ENCODE measurements at regions not wholly inside any gene's neighbourhood (a gene's known extent, or its start where the extent isn't known, plus 50 kb on each side); places are given as distances from the start of the nearest gene placed in this dataset.
"Not testable (repeated sequence)": the region's sequence is repeated elsewhere in the genome, so short reads cannot be mapped to it uniquely, and the experiment has no call there.

DNA sequence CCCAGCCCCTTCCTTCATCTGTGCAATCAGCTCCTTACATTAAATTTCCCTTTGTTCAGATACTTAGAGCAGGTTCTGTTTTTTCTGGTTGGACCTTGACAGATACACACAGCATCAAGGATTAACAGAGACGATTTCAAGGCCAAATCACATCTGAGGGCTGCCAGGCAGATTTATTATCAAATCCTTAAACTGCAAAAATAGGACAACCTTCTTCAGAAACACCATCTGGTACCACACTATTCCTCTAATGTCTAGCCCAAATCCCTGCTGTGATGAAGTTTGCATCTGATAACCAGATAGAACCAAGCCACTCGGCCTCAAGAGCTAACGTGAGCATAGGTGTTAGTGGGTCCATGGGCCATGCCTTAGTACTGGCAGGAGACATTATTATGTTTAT, 250.7 kb upstream of the PROK2 start:
- DNase-seq, result no peak

DNA sequence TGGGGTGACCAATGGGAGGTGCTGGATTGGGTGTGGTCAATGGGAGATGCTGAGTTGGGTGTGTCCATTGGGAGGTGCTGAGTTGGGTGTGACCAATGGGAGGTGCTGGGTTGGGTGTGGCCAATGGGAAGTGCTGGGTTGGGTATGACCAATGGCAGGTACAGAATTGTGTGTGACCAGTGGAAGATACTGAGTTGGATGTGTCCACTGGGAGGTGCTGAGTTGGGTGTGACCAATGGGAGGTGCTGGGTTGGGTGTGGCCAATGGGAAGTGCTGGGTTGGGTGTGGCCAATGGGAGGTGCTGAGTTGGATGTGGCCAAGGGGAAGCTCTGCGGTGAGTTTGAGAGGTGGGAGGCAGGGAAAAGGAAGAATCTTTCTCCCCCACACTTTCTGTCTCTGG, 250.0 kb upstream of the PROK2 start:
- no peak for DNase-seq

DNA sequence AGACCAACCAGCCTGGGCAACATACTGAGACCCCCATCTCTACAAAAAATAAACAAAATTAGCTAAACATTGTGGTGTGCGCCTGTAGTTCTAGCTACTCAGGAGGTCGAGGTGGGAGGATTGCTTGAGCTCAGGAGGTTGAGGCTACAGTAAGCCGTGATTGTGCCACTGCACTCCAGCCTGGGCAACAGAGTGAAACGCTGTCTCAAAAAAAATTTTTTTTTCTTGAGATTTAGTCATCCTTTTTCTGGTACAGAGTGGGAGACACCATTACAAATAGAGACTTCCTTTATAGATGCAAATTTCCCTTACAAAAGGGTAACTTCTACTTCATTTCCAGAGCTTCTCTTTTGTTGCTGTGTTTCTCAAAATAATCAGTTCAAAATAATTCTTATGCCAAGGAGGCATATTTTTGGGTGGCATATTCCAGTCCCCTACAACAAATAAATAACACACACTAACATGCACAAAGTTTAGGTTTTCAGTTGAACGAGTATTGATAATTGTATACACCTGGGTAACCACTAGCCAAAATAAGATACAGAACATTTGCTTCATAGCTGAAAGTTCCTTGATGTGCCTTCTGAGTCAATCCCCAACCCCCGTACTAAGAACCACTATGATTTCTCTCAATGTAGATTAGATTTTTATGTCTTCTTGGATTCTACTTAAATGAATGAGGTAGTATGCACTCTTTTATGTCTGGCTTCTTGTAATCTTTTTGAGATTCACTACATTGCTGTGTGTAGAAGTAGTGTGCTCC, 248.9 kb upstream of the PROK2 start:
- no peak for DNase-seq

DNA sequence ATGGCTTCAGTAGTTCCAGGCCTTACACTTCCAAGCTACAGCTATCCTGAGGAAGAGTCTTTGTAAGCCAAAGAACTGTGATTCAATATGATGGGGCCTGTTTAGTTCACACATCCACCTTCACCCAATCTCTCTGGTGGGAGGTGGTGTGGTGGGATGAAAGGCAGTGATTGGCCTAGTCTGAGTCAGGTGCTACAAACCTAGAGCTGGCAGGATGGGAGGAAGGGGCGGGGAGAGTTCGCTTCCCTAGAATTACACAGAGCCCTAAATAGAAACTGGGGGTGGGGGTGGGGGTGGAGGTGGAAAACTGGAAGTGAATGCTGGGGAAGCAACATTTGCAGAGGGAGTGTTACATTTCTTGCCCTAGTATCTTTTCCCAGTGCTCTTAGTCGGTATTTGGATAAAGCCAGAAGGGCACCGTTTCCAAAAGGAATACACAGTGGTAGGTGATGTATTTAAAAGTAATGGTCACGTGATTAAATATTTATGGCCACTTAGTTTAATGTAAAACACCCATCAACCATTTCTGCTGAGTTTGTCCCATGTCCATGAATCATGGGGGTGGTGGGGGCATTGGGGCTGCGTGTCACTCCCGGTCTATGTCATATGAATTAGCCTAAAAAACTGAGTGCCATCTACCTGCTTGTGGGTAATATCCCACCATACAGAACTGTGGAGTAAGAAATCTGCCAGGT, 247.6 kb upstream of the PROK2 start:
- DNase-seq, result no peak

DNA sequence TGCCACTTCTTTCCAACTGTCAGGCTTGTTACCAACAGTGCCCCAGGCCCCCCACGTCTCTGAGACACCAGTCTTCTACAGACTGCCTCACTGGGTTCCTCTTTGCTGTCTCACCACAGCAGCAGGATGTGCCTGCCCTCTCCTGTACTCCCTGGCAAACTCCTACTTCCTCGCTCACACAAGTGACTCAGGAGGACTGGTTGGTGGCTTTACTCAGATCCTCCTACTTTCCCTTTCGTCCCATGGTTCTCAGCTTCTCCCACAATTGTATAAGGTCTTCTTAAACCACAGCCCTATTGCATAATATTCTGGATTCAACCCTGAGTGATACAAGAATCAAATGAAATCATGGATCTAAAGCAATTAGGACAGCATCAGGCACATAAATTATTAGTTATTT, 246.6 kb upstream of the PROK2 start:
- DNase-seq, result no peak

DNA sequence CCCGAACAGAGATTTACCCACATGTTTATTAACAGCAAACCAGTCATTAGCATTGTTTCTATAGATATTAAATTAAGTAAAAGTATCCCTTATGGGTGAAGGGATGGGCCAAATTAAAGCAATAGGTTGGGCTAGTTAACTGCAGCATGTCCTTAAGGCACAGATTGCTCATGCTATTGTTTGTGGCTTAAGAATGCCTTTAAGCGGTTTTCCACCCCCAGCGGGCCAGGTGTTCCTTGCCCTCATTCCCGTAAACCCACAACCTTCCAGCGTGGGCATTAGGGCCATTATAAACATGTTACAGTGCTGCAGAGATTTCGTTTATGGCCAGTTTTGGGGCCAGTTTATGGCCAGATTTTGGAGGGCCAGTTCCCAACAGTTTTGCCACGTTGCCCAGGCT, 245.3 kb upstream of the PROK2 start:
- not testable (repeated sequence) for DNase-seq

DNA sequence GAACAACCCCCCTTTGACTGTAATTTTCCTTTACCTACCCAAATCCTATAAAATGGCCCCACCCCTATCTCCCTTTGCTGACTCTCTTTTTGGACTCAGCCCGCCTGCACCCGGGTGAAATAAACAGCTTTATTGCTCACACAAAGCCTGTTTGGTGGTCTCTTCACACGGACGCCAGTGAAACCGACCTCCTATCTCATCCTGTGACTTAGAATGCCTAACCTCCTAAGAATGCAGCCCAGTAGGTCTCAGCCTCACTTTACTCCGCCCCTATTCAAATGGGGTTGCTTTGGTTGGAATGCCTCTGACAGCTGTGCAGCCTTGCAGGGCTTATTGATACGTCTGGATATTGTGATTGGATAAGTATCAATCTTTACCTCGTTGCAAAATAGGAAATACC, 243.8 kb upstream of the PROK2 start:
- not testable (repeated sequence) for DNase-seq

DNA sequence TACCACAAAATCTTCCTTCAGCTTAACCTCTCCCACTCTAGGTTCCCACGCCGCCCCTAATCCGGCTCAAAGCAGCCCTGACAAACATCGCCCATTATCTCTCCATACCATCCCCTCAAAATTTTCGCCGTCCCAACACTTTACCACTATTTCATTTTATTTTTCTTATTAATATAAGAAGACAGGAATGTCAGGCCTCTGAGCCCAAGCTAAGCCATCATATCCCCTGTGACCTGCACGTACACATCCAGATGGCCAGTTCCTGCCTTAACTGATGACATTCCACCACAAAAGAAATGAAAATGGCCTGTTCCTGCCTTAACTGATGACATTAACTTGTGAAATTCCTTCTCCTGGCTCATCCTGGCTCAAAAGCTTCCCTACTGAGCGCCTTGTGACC, 243.4 kb upstream of the PROK2 start:
- not testable (repeated sequence) for DNase-seq

DNA sequence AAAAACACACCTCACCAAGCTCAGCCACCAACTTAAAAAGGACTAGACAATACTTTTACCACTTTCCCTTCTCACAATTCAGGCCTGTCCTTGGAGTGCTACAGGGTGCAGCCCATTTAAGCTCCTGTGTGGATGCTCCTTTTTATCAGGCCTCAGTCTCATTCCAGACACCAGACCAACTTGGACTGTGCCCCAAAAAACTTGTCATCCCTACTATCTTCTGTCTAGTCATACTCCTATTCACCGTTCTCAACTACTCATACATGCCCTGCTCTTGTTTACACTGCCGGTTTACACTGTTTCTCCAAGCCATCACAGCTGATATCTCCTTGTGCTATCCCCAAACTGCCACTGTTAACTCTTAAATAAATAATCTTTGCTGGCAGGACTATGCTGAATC, 242.8 kb upstream of the PROK2 start:
- not testable (repeated sequence) for DNase-seq

DNA sequence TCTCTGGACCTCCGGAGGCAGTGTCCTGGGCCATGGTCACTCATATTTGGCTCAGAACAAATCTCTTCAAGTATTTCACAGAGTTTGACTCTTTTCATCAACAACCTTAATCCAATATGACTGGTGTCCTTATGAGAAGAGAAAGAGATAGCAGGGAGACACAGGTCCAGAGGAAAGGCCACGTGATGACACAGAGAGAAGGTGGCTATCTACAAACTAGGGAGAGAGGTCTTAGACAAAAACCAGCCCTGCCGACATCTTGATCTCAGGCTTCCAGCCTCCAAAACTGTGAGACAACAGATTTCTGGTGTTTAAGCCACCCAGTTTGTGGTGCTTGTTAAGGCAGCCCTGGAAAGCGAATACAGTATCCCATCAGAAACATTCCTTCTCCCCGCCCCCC, 237.1 kb upstream of the PROK2 start:
- DNase-seq, result no peak

DNA sequence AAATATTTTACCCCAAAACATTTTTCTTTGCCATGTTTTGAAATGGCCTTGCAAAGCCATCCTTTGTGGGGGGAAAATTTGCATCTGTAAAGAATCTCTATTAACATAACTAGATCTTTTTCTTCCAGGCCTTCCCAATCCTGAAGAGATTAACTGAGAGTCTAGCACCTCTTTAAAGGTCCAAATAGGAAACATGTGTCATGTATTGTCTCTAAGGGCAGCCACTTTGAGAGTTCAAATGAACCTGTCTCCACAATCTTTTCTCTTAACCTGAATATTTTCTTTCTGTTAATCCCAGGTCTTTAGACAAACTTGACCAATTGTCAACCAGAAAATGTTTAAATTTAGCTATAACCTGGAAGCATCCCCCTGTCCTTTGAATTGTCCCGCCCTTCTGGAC, 236.6 kb upstream of the PROK2 start:
- no peak for DNase-seq

DNA sequence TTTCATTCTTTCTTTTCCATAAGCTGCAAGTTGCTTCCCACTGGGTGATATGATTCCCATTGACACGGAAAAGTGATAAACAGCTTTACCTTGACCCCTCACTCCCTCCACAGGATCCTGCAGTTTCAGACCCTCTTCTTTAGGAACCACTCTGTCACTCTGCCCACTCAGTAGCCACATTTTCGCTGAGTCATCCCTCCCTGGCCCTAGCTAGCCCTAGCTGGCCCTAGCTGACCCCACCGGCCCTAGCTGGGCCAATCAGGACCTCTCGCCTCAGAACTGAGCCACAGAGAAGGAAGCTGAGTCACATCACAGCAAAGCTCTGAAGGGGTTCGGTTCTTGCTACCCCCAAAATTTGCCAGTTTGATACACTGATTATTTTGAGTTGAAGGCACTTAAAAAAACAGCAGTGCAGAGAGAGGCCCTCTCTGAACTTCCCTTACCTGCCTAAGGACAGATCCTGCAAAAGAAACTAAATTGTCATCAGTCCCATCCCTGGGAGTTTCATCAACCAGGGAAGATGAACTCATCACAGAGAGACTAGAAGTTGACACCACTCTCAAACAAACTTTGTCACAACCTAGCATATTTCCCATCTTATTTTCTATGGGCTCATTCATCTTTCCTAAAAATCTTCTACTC, 233.5 kb upstream of the PROK2 start:
- no peak for DNase-seq

DNA sequence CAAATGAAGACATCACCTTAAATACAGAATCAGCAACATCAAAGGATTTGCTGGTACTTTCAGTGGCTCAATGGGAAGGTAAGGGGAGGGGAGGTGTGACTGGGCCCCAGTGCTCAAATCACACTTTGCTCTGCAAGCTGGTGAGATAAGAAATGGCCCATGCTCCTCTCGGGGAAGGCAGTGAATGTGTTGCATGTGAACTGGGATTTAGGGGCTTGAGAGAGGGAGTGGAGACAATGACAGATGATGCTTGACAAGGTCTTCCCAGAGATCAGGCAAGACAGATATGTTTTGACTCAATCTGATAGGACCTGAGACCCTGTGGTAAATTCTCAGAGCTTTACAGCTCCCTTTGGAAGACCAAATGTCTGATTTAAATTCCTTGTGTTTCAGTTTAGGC, 233.0 kb upstream of the PROK2 start:
- no peak for DNase-seq

DNA sequence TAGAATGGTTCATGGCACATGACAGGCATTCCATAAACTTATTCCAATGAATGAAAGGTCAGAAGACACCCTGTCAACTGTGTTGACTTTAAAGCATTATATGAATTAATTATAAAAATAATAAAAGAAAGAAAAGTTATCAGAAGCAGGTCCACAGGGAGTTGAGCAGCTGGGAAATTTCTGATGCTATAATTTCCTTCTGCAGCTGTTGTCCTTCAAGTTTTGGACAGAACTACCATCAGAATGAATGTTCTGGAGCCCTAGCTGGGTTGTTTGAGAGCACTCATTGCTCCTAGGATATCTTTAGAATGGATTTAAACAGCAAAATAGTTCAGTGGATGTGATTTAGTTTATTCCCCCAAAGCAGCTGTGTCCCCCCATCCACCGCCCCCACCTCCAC, 232.4 kb upstream of the PROK2 start:
- no peak for DNase-seq

DNA sequence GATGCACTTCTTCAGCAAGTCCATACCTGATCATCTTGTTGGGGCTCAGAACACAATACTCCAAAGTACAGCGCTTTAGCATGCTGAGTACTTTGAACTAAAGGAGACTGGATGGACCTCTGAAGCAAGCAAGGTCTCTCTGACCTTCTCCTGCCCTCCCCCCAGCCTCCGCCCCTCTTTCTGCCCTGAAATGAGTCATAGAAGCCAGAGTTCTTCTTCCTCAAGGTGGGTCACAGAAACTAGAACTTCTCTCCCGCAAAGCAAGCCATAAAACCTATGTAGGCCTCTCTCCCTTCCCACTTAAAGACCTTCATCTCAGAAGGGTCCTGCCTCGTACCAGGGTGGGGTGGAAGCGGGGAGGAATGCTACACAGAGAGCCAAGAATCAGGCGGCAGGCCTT, 230.5 kb upstream of the PROK2 start:
- DNase-seq, result no peak

DNA sequence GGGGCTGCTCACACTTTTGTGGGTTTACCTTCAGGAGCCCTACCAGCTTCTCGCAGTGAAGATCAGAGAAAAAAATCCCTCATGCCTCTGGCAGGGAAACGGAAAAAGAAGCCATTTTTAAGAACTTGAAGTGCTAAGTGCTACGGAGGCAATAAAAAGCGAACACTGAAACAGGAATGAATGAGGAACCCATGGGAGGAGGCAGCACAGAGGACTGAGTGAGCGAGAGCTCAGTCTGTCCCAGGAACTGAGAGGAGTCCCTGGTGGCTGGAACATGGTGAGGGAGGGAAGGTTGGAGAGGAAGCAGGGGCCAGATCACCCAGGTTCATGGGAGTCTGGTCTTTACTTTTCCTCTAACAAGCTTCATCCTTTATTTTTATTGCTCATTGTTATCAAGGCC, 228.1 kb upstream of the PROK2 start:
- no peak for DNase-seq

DNA sequence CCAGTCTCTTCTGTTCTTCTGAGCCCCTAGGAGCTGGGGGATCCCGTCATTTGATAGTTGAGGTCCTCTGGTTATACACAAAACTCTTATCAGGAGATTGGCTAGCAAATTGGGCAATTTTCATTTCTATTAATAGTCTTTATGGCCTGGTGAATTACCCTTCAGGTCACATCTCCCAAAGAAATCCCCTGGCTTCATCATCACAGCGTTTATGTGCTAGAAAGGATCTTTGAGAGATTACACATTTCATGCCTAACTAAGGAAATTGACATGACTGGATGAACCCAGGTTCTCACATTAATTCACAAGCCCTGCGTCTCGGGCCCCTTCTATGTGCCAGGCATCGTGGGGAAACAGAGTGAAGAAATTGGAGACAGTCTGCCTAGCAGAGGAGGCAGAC, 227.4 kb upstream of the PROK2 start:
- no peak for DNase-seq

DNA sequence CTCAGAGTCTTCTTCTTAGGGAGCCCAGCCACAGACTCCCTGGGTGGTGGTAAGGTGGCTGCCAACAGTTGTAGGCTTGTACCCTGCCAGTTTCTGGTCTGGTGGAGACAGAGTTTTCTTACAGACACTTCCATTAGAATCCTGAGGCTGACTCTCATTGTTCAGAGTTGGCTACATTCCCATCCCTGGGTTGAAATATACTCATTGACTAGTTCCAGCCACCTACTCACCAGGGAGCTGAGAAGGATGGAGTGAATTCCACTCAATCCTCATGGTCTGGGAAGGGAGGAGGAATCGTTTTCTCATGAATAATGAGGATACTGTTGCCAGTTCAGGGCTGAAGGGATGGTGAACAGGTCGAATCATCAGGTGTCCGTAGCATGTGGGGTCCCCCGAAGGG, 226.5 kb upstream of the PROK2 start:
- DNase-seq, result no peak

DNA sequence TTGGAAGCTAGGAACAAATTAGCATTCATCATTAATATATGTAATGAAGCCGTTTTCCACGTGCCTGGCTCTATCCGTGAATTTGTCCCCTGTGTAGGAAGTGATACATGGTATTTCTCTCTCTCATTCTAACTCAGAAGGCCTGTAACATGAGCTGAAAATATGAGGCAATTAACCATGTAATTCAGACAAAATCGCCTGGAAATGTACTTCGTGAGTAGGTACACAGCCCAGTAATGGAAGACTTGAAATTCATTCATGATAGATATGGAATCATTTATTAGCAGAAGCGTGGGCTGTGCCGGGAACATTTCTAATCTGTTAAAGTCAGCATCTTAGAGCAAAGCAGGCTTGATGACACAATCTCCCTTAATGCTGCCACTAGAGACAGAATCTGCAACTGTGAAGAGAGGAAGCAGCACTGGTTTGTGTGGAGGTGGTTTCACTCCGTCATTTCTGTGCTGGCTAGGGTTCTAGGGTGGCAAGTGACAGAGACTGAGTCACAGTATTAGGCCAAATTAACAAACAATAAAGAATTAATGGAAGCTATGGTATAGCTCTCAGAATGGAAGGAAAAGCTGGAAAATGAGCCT, 225.0 kb upstream of the PROK2 start:
- no peak for DNase-seq

DNA sequence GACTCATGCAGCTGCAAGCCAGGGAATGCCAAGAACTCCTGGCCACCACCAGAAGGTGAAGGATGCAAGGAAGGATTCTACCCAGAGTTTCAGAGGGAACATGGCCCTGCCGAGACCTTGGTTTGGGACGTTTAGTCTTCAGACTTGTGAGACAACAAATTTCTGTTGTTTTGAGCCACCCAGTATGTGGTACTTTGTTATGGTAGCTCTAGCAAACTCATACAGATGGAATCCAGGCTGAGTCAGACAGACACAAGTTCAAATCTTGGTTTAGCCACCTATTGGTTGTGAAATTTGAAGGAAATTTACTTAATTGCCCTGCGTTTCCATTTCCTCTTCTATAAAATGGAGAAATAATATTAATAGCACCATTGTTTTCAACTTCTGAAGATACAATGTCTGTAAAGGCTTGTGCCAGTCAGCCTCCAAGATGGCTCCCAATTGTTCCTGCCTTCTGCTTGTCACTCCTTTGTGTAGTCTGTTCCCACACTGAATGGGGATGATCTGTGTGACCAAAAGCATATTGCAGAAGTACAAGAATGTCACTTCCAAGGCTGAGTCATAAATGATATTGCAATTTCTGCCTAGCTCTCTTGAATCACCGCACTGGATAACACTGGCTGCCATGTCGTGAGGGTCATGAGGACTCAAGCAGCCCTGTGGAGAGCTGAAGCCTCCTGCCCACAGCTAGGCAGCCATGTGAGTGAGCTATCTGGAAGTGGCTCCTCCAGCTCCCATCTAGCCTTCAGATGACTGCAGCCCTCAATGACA, 223.5 kb upstream of the PROK2 start:
- no peak for DNase-seq

DNA sequence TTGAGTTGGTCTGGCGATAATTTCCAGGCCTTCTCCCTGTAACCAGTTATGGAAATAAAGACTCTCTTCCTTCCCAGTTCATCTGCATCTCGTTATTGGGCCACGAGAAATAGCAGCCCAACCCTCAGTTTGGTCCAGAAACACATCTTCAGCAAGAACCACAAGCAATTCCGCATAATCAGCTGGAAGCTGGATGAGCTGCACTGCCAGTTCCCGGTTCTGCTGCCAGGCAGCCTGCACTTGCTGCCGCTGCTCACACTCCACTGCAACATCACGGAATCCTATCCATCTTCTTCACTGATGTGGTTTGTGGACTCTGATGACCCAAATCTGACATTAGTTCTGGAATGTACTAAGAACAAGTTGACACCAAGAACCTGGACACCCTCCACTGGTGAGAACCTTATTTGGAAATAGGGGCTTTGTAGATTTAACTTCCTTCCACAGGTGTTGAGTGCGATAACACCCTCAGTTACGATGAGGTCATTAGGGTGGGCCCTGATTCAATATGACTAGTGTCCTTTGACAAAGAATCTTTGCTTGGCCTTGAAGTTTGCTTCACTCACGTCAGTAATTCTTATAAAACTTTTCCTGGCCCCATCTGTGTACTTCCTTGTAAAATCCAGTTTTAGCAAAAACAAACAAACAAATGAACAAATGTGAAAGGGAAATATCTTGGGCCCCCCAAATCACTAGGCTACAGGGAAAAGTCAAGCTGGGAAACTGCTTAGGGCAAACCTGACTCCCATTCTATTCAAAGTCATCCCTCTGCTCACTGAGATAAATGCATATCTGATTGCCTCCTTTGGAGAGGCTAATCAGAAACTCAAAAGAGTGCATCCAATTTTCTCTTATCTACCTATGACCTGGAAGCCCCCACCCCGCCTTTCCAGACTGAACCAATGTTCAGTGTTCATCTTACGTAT, 221.9 kb upstream of the PROK2 start:
- DNase-seq, result no peak

DNA sequence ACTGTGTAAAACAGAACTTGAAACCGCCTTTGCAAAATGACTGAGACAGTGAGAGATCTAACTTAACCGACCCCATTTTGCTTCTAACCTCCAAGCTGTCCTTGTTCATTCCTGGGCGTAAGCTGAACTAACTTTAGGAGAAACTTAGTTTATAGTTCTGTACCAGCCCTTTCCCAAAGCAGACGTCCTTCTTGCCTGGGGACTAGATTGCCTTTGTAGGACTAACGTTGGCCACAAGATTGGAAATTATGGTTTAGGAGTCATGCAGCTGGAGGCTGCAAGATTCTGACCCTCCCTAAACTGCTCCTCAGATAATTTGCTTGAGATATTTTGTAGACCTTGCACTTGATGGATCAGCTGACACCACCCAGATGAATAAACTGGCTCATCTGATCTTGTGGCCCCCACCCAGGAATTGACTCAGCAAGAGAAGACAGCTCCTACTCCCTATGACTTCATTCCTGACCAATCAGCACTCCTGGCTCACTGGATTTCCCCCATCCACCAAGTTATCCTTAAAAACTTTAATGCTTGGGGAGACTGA, 219.9 kb upstream of the PROK2 start:
- DNase-seq, result no peak

Measured in NCI-H1092 treated with DMSO at 0.1 percent for 48 hours (cell line).